GM18502 (cell line): ENCODE measurements at regions not wholly inside any gene's neighbourhood (a gene's known extent, or its start where the extent isn't known, plus 50 kb on each side); places are given as distances from the start of the nearest gene placed in this dataset.

Source experiments
- ATAC-seq: cut with Tn5 transposase; IDR thresholded peaks from one replicate; pipeline ENCODE4 v1.9.1; 2021; ENCODE audit warnings: mild to moderate bottlenecking; ENCODE audit not compliant: unreplicated experiment, poor library complexity

- ATAC-seq: peak; percentile 100
These were observed 166.2 kb upstream of the ACO1 start for GRCh38 chr9:32218100-32218767.

DNA sequence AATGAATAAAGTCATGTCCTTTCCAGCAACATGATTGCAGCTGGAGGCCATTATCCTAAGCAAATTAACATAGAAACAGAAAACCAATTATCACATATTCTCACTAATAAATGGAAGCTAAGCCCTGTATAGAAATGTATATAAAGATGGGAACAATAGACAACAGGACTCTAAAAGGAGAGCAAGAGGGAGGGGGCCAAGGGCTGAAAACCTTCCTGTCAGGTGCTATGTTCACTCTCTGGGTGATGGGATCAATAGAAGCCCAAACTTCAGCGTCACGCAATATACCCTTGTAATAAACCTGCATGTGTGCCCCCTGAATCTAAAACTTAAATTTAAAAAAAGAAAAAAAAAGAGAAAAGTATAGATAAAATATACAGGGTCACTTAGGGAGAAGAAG is 163.7 kb upstream of the ACO1 start:
- ATAC-seq: no peak

- no peak for ATAC-seq
These were observed 150.0 kb upstream of the ACO1 start for GRCh38 chr9:32234451-32234850.

DNA sequence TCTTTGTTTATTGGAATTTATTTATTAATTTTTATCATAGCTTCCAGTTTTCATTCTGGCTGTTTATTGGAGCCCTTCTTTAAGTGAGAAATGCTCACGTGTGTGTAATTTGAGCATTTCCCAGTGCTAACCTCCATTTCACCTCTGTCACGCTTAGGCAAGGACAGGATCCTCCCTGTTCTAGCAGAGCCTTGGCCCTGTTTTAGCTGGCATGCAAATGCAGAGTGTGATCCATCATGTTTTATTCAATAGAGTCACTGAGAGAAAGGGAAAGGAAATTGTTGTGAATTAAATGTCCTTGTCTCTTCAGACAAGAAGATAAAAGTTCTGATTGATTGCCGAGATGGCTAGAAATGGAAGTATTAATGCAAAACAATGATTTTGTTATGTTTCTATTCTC is 137.3 kb upstream of the ACO1 start:
- no peak for ATAC-seq

- no peak for ATAC-seq
These were observed 136.2 kb upstream of the ACO1 start for GRCh38 chr9:32248189-32248712.

DNA sequence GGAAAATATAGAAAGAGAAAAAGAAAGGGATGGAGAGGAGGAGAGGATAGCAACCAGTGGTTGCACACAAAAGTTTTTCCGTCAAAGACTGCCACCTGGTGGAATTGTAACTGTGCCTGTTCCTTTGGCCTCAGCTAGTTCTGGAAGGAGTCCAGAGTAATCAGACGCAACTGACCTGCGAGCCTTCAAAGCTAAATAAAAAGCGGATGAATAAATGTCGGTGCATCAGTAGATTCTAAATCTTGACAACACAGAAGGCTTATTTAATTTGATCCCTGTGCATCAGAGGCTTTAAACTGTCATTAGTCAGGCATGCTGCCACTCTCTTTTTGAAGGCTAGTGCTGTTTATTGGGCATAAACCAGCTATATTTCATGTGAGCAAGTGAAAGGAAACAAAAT is 132.9 kb upstream of the ACO1 start:
- ATAC-seq: peak; percentile 81

- ATAC-seq: no peak
These were observed 130.7 kb upstream of the ACO1 start for GRCh38 chr9:32253731-32254130.

- ATAC-seq: no peak
These were observed 129.4 kb upstream of the ACO1 start for GRCh38 chr9:32255026-32255425.

GRCh38 chr9:32258482-32258881 is 126.0 kb upstream of the ACO1 start:
- ATAC-seq: no peak

DNA sequence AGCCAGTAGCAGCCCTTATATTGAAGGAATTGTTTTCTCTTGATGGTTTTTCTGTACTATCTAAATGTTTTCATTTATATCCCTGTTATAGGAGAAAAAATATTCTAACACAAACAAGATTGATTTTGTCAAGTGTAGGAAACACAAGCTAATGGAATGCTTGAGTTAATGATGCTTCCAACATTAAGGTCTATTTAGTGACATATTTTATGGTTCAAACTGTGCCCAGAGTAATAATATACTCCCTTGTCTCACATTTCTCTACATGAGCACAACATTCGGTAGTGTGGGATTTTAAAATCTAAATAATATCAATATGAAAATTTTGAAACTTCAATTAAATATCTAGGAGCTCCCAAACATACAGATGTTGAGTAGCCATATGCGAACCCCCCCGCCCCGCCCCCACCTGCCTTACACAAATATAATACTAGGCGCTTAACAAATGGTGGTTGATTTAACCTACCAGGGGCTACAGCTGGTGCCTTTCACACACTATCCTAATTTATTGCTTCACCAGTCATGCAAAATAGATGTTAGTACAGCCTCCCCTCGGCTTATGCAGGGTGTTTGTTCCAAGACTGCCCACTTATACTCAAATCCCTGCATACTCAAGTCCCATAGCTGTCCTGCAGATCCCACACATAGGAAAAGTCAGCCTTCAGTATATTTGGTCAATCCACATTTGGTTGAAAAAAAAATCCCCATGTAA is 124.1 kb upstream of the ACO1 start:
- no peak for ATAC-seq

GRCh38 chr9:32264170-32264864 is 120.1 kb upstream of the ACO1 start:
- ATAC-seq: no peak

DNA sequence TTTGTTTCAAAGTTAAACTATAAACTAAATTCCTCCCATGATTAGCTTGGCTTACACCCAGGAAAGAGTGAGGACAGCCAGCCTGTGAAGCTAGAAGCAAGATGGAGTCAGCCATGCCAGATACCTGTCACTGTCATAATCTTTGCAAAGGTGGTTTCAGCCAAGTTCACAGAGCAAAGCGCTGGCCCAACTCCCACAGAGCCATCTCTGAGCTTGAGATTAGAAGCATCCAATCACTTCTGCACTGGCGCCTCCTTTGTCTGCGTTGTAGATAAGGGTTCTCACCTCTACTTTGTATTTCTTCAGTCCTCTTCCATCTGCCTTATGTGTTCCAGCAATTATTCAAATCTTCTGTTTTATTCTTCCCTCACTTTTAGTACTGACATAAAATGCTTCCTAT is 119.4 kb upstream of the ACO1 start:
- no peak for ATAC-seq

DNA sequence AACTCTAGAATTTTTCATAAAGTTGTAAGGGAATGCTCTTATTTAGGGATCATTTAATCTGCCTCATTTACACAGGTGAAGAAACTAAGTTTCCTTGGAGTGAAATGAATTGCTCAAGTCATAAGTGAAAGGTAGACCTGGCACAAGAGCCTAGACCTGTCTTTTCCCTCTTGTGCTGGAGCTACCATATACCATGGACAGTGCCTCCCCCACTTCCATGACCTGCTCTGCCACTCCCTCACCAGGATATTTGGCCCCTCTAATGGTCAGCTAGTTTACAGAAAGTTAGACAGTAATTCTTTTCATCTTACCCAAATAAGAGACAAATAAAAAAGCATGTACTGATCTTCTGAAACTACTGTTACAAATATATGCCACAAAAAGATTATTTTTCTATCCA is 105.5 kb upstream of the ACO1 start:
- no peak for ATAC-seq

DNA sequence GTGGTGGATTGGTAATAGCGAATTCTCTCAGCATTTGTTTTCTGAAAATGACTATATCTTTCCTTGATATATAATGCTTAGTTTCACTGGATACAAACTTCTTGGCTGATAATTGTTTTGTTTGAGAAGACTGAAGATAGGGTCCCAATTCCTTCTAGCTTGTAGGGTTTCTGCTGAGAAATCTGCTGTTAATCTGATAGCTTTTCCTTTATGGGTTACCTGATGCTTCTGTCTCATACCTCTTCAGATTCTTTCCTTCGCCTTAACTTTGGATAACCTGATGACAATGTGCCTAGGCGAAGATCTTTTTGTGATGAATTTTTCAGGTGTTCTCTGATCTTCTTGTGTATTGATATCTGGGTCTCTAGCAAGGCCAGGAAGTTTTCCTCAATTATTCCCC is 94.7 kb upstream of the ACO1 start:
- no peak for ATAC-seq

DNA sequence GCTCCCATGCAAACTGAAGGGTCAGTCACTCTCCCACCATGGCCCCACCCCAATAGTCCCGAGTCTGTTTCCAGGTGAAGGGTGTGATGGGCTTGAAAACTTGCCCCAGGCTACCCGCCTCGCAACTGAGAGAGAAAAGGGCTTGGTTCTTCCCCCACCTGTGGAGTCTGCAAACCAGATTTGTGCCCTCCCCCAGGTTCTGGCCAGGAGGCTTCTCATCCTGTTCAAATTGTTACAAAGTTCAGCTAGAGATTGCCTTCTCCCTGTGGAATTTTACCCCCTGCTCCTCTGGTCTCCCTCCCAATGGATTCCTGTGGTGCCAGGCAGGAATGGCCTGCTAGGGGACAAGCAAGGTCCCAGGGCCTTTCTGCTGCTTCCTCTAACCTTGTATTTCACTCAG is 93.1 kb upstream of the ACO1 start:
- ATAC-seq: no peak

DNA sequence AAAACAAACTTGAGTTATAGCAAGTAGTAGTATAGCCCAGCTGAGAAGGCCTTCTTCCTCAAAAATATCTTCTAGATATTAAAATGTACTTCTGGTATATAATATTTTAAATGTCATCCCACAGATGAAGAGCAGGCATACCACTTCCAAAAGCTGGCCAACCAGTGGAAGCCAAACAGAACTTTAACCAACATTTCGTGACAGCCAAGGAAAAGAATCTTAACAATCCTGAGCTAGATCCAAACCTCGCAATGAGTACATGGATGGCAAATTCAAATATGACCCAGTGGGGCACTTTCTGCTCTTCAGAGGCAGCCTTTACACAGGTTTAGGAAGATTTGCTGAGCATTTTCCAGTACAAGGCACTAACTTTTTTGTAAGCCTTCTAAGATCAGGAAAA is 91.8 kb upstream of the ACO1 start:
- no peak for ATAC-seq

- no peak for ATAC-seq
These were observed 91.4 kb upstream of the ACO1 start for GRCh38 chr9:32293091-32293490.

DNA sequence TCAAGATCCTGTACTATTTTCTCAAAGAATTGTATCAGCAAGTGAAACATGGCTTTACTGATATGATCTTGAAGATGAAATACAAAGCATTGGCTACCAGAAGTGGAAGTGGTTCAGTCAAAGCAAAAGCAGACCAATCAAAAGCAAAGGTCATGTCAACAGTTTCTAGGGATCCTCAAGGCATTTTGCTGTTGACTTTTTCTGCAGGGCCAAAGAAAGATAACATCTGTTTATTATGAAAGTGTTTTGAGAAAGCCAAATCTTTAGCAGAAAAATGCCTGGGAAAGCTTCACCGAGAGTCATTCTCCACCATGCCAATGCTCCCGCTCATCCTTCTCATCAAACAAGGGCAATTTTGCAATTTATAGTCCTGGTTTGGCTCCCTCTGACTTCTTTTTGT is 90.3 kb upstream of the ACO1 start:
- no peak for ATAC-seq

GRCh38 chr9:32300373-32300772 is 84.1 kb upstream of the ACO1 start:
- no peak for ATAC-seq

- no peak for ATAC-seq
These were observed 79.9 kb upstream of the ACO1 start for GRCh38 chr9:32304495-32304894.

- ATAC-seq: no peak
These were observed 78.4 kb upstream of the ACO1 start for GRCh38 chr9:32306006-32306405.
